HCT116 (cell line): ENCODE measurements at regions not wholly inside any gene's neighbourhood (a gene's known extent, or its start where the extent isn't known, plus 50 kb on each side); places are given as distances from the start of the nearest gene placed in this dataset.

Source experiments
- ATAC-seq: fragments of 200-7000 bp; cut with Tn5 transposase; 2 replicates; pipeline ENCODE4 v1.9.1; 2020; ENCODE audit warnings: mild to moderate bottlenecking, moderate library complexity
- BruUV-seq: library from RNA; stranded (reverse); fragments of 400-500 nt; replicated peaks from 2 replicates; lab custom pipeline; 2021; lab: Mats Ljungman, UMichigan
- CTCF ChIA-PET: fragments of 300-600 bp; sonication (Branson Sonifier 250); formaldehyde crosslinking; loops from one replicate; lab custom pipeline; 2021; ENCODE audit warnings: antibody characterized with exemption; lab: Charles Lee
- POLR2A ChIA-PET: fragments of 300-600, 350-600 bp; sonication (Branson Sonifier 250); formaldehyde crosslinking; loops from one replicate; lab custom pipeline; 2021; ENCODE audit warnings: antibody characterized with exemption; lab: Charles Lee
- RAD21 ChIA-PET, 2 experiments: fragments of 300-600 bp; sonication (Branson Sonifier 250); formaldehyde crosslinking; loops; one replicate each; lab custom pipeline; 2023; ENCODE audit warnings: low total read pairs in 2 of 2; ENCODE audit not compliant: uncharacterized antibody in 2 of 2, unreplicated experiment in 2 of 2, low non-redundant PET in 1 of 2; lab: Charles Lee
- DNase-seq: peaks from one replicate; pipeline ENCODE4 v3.0.0-alpha.2; 2010; ENCODE audit warnings: low read depth, low spot score
- H2AFZ ChIP-seq: fragments of 200-600 bp; shearing (Covaris generic), sonication (generic); 2 replicates; pipeline ENCODE4 v1.6.1; 2017; ENCODE audit warnings: low read depth, mixed run types, mixed read lengths, antibody characterized with exemption, low read length; ENCODE audit not compliant: poor library complexity, severe bottlenecking
- H3K27ac ChIP-seq: 2 replicates; pipeline ENCODE4 v1.5.1; 2012; ENCODE audit warnings: low read depth, low read length
- H3K27me3 ChIP-seq: fragments of 200-600 bp; sonication (generic); 2 replicates; pipeline ENCODE4 v1.6.1; 2016; ENCODE audit warnings: mixed run types, low read length, mixed read lengths; ENCODE audit not compliant: insufficient read depth
- H3K36me3 ChIP-seq, 2 experiments: fragments of 200-500 bp in 1 of 2; fragments of 200-600 bp in 1 of 2; sonication (Bioruptor generic) in 1 of 2; sonication (generic) in 1 of 2; 2 replicates each; pipeline versions ENCODE4 v1.5.1 to v1.6.1; 2014 to 2016; ENCODE audit warnings: low read length in 2 of 2, inconsistent platforms in 1 of 2, mixed read lengths in 1 of 2, mixed run types in 1 of 2; ENCODE audit not compliant: insufficient read depth in 2 of 2, control insufficient read depth in 1 of 2
- H3K4me1 ChIP-seq, 2 experiments: fragments of 200-600 bp in 1 of 2; sonication (generic) in 1 of 2; 2 replicates each; pipeline versions ENCODE4 v1.5.1 to v1.6.1; 2012 to 2017; ENCODE audit warnings: low read length in 2 of 2, inconsistent platforms in 1 of 2, mild to moderate bottlenecking in 1 of 2, mixed read lengths in 1 of 2, mixed run types in 1 of 2, moderate library complexity in 1 of 2; ENCODE audit not compliant: insufficient read depth in 2 of 2, control insufficient read depth in 1 of 2
- H3K4me2 ChIP-seq: fragments of 200-600 bp; sonication (generic); 2 replicates; pipeline ENCODE4 v1.6.1; 2017; ENCODE audit warnings: mixed run types, low read length, mixed read lengths
- H3K4me3 ChIP-seq, 2 experiments: fragments of 200-600 bp in 1 of 2; sonication (generic) in 1 of 2; replicated peaks in 1 of 2; 2 replicates each; pipeline ENCODE4 v1.5.1; 2011 to 2016; ENCODE audit warnings: low read length in 2 of 2, control low read depth in 1 of 2, low read depth in 1 of 2, mild to moderate bottlenecking in 1 of 2, mixed read lengths in 1 of 2, mixed run types in 1 of 2
- H3K79me2 ChIP-seq: fragments of 200-600 bp; sonication (generic); 2 replicates; pipeline ENCODE4 v1.6.1; 2017; ENCODE audit warnings: mild to moderate bottlenecking, mixed run types, low read length, moderate library complexity, mixed read lengths; ENCODE audit not compliant: insufficient read depth
- H3K9ac ChIP-seq: fragments of 200-600 bp; sonication (generic); 2 replicates; pipeline ENCODE4 v1.6.1; 2016; ENCODE audit warnings: low read length, mixed read lengths
- H3K9me2 ChIP-seq: fragments of 200-600 bp; sonication (generic), shearing (Covaris generic); 2 replicates; pipeline ENCODE4 v1.6.1; 2017; ENCODE audit warnings: mixed run types, mild to moderate bottlenecking, moderate library complexity; ENCODE audit not compliant: insufficient read depth
- H3K9me3 ChIP-seq, 2 experiments: fragments of 200-500 bp in 1 of 2; fragments of 200-600 bp in 1 of 2; sonication (Bioruptor generic) in 1 of 2; sonication (generic) in 1 of 2; 2 replicates each; pipeline ENCODE4 v1.6.1; 2014 to 2017; ENCODE audit warnings: low read length in 2 of 2, mixed read lengths in 2 of 2, inconsistent platforms in 1 of 2, low read depth in 1 of 2, mild to moderate bottlenecking in 1 of 2, mixed run types in 1 of 2, moderate library complexity in 1 of 2; ENCODE audit not compliant: control insufficient read depth in 1 of 2, insufficient read depth in 1 of 2
- H4K20me1 ChIP-seq: fragments of 200-600 bp; sonication (generic), shearing (Covaris generic); 2 replicates; pipeline ENCODE4 v1.6.1; 2017; ENCODE audit warnings: mixed run types, mild to moderate bottlenecking, moderate library complexity; ENCODE audit not compliant: insufficient read depth
- CEBPB ChIP-seq: IDR thresholded peaks from 2 replicates; pipeline ENCODE4 v1.6.1; 2012; ENCODE audit warnings: low read depth
- EGR1 ChIP-seq: IDR thresholded peaks from 2 replicates; pipeline ENCODE4 v1.6.1; 2012; ENCODE audit warnings: low read depth
- JUND ChIP-seq: IDR thresholded peaks from 2 replicates; pipeline ENCODE4 v1.6.1; 2012
- SIN3A ChIP-seq: IDR thresholded peaks from 2 replicates; pipeline ENCODE4 v1.6.1; 2012; ENCODE audit warnings: low read depth
- YY1 ChIP-seq: IDR thresholded peaks from 2 replicates; pipeline ENCODE4 v1.6.1; 2011; ENCODE audit warnings: low read length, low read depth, moderate library complexity, mild to moderate bottlenecking; ENCODE audit not compliant: insufficient replicate concordance; ENCODE audit errors: extremely low read depth
- ZFX ChIP-seq: fragments of 450-650 bp; IDR thresholded peaks from 2 replicates; pipeline ENCODE4 v1.6.1; 2017
- intact Hi-C: fragments of 100-400 bp; cut with micrococcal nuclease; formaldehyde crosslinking; loops from 2 replicates; pipeline ENCODE4 v1.10.0; 2022
- TF ChIP-seq, protein P1 (sequence below): IDR thresholded peaks from 2 replicates; pipeline ENCODE4 v1.6.1; 2012
- TF ChIP-seq, protein P2 (sequence below): IDR thresholded peaks from 2 replicates; pipeline ENCODE4 v1.6.1; 2012; ENCODE audit warnings: low read depth
- TF ChIP-seq, protein P3 (sequence below): IDR thresholded peaks from 2 replicates; pipeline ENCODE4 v1.6.1; 2012

DNA sequence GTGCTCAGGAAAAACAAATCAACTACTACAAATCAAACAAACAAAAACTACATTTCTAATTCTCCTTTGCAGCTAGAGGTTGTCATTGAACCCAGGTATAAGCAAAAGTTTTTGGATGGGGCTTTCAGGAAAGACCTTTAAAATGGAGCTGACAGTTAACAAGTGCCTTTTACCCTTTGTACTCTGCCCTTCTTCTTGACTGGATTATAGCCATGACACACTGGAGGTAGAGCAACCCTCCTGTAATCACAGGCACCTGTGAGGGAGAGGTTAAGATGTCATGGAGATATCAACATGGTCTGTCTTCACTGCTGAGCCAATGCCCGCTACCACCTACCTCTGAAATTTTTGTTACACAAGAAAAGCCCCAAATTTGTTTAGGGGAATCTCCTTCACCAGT, 100.0 kb upstream of the GLS start:
- Histone ChIP-seq H3K27me3 (no peaks in the 10 kb centered on the region), H3K9ac (no peak overlapping the region), H3K9me2 (no peaks in the 10 kb centered on the region), H3K27ac (no peak overlapping the region), H3K4me1 (no peaks in the 10 kb centered on the region), H3K36me3 (no peaks in the 10 kb centered on the region), H2AFZ (no peak overlapping the region), H3K4me3 (no peak overlapping the region), H3K9me3 (no peaks in the 10 kb centered on the region; a peak in 1 of 4 replicates), H3K4me2 (no peak overlapping the region), H4K20me1 (no peaks in the 10 kb centered on the region), H3K79me2 (no peaks in the 10 kb centered on the region)
- DNase-seq (no peak), ATAC-seq (no peak)
- TF ChIP-seq JUND (no peak), EGR1 (no peak), ZFX (no peak), YY1 (no peak), SIN3A (no peak), CEBPB (no peak)
- TF ChIP-seq, protein P1, sequence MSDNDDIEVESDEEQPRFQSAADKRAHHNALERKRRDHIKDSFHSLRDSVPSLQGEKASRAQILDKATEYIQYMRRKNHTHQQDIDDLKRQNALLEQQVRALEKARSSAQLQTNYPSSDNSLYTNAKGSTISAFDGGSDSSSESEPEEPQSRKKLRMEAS = no peak
- TF ChIP-seq, protein P2, sequence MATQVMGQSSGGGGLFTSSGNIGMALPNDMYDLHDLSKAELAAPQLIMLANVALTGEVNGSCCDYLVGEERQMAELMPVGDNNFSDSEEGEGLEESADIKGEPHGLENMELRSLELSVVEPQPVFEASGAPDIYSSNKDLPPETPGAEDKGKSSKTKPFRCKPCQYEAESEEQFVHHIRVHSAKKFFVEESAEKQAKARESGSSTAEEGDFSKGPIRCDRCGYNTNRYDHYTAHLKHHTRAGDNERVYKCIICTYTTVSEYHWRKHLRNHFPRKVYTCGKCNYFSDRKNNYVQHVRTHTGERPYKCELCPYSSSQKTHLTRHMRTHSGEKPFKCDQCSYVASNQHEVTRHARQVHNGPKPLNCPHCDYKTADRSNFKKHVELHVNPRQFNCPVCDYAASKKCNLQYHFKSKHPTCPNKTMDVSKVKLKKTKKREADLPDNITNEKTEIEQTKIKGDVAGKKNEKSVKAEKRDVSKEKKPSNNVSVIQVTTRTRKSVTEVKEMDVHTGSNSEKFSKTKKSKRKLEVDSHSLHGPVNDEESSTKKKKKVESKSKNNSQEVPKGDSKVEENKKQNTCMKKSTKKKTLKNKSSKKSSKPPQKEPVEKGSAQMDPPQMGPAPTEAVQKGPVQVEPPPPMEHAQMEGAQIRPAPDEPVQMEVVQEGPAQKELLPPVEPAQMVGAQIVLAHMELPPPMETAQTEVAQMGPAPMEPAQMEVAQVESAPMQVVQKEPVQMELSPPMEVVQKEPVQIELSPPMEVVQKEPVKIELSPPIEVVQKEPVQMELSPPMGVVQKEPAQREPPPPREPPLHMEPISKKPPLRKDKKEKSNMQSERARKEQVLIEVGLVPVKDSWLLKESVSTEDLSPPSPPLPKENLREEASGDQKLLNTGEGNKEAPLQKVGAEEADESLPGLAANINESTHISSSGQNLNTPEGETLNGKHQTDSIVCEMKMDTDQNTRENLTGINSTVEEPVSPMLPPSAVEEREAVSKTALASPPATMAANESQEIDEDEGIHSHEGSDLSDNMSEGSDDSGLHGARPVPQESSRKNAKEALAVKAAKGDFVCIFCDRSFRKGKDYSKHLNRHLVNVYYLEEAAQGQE = no peak
- TF ChIP-seq, protein P3, sequence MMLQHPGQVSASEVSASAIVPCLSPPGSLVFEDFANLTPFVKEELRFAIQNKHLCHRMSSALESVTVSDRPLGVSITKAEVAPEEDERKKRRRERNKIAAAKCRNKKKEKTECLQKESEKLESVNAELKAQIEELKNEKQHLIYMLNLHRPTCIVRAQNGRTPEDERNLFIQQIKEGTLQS = no peak
- intact Hi-C loops = loop anchor here (2.0 to 10.0 kb wide), 4 partner anchors 104 to 744 kb away; partner anchors contain the start of gene GLS
- ChIA-PET RAD21 (no interaction called here), CTCF (interaction anchor here (0.7 to 1.4 kb wide), 3 partner anchors 21 to 398 kb away, joined by 3 to 8 read pairs (median 3); no protein-coding TSS in a partner anchor), POLR2A (interaction anchor here (0.8 kb wide), 1 partner anchor 401 kb away, joined by 3 read pairs; no protein-coding TSS in a partner anchor)
- no TSS peak for BruUV-seq
